Spinal cord (tissue), 9 donors: ENCODE measurements at regions not wholly inside any gene's neighbourhood (a gene's known extent, or its start where the extent isn't known, plus 50 kb on each side); places are given as distances from the start of the nearest gene placed in this dataset.

Source experiments
- DNase-seq, 6 donors: peaks; one replicate each; pipeline versions ENCODE4 v3.0.0 to v3.0.0-alpha.2; 2013 to 2015; ENCODE audit warnings: low spot score in 6 of 6, low read depth in 4 of 6
- H3K27ac ChIP-seq: one replicate; pipeline ENCODE4 v1.5.1; 2013; ENCODE audit warnings: low read depth, low read length, control low read depth
- H3K27me3 ChIP-seq: one replicate; pipeline ENCODE4 v1.6.1; 2013; ENCODE audit warnings: low read length; ENCODE audit not compliant: control insufficient read depth, insufficient read depth
- H3K36me3 ChIP-seq: one replicate; pipeline ENCODE4 v1.6.1; 2013; ENCODE audit warnings: low read length; ENCODE audit not compliant: control insufficient read depth, insufficient read depth
- H3K4me1 ChIP-seq: one replicate; pipeline ENCODE4 v1.6.1; 2013; ENCODE audit warnings: low read length; ENCODE audit not compliant: control insufficient read depth, insufficient read depth
- H3K4me3 ChIP-seq: one replicate; pipeline ENCODE4 v1.5.1; 2013; ENCODE audit warnings: low read depth, low read length, control low read depth
- H3K9me3 ChIP-seq: one replicate; pipeline ENCODE4 v1.6.1; 2013; ENCODE audit warnings: low read length; ENCODE audit not compliant: control insufficient read depth, insufficient read depth
- WGBS: methylation state at CpG from one replicate; pipeline ENCODE4 v1.1.5; 2013; ENCODE audit warnings: missing lambda C conversion rate; ENCODE audit not compliant: insufficient coverage; 5-methylcytosine and 5-hydroxymethylcytosine counted together
- donor health status: healthy.

DNA sequence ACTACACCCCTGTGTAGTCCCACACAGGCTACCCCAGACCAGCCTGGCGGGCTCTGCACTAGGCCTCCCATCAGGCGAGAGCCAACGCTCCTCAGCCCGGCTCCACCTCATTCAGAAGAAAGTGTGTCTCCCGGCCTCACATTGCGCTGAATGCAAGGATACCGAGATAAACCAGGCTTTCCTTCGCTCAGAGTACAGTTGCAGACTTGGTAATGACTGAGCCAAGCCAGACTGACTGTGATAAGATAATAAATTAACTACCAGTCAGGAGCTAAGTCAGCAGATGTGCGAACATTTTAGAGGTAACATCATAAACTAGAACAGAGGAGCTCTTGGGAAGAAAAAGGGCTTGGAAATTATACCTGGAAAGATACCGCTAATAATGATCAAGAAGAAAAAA, 397.6 kb downstream of the TRIML1 start:
- DNase-seq: no peak
- Histone ChIP-seq H3K9me3 (peaks cover 4% of the 10 kb centered on the region), H3K4me1 (no peaks in the 10 kb centered on the region), H3K27ac (no peak overlapping the region), H3K4me3 (no peak overlapping the region), H3K27me3 (no peaks in the 10 kb centered on the region), H3K36me3 (no peaks in the 10 kb centered on the region)
- WGBS: 87% methylated on average over 8 of the region's 10 CpGs

DNA sequence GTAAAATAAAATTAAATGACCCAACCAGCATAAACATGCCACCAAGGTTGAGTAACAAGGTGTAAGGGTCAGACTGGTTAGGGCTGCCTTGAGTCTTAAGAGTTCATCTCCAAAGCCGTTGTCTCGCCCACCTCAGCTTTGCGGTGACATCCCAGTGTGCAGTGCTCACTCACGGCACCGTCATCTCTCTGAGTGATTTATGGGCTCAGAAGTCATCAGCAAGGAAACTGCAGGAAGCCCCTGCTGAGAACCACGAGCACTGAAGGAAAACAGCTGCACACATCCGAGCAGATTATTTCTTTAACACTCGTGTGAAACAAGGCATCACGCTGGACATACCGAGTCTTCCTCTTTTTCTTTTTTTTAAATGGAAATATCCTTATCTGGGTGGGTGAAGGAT, 411.1 kb downstream of the TRIML1 start:
- H3K9me3 ChIP-seq: no peaks in the 10 kb centered on the region
- H3K27me3 ChIP-seq: no peaks in the 10 kb centered on the region
- DNase-seq: peak in 2 of 6 donors; percentile 2 to 50
- H3K4me3 ChIP-seq: no peak overlapping the region
- no peaks in the 10 kb centered on the region for H3K4me1 ChIP-seq
- H3K27ac ChIP-seq: no peak overlapping the region
- 51% methylated on average over 6 of the region's 10 CpGs for WGBS
- H3K36me3 ChIP-seq: no peaks in the 10 kb centered on the region

- no peaks in the 10 kb centered on the region for H3K36me3 ChIP-seq
- no peak overlapping the region for H3K27ac ChIP-seq
- no peaks in the 10 kb centered on the region for H3K9me3 ChIP-seq
- WGBS: 91% methylated on average over 4 of the region's 6 CpGs
- peak in 1 of 6 donors; percentile 31 for DNase-seq
- H3K4me1 ChIP-seq: no peaks in the 10 kb centered on the region
- H3K27me3 ChIP-seq: no peaks in the 10 kb centered on the region
- no peak overlapping the region for H3K4me3 ChIP-seq
Measured at GRCh38 chr4:188551156-188551555, 411.9 kb downstream of the TRIML1 start.

DNA sequence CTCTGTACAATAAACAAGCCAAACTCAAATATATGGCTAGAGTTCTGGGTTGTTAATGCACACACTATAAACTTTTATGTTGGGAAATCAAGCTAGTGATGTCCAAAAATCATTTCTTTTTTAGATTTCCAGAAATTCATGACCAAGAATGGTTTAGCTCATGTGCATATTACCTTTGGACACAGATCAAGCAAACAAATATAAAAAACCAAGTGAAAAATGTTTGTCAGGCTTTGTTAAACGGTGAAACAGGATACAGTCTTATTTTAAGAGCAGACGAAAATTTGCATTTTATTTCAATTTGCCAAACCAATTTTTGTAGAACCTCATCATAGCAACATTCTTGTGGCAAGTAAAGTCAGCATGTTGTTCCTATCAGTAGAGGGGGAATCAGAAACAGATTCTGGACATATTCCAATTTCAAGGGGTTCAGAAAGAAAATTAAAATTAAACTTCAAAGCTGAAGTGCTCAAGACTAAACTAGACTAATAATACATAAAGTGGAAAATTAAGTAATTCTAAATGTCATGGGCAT, 413.6 kb downstream of the TRIML1 start:
- no CpG with 5 or more reads among the region's 2 CpGs for WGBS
- Histone ChIP-seq H3K4me3 (no peak overlapping the region), H3K27ac (no peak overlapping the region), H3K27me3 (no peaks in the 10 kb centered on the region), H3K4me1 (no peaks in the 10 kb centered on the region), H3K9me3 (no peaks in the 10 kb centered on the region), H3K36me3 (no peaks in the 10 kb centered on the region)
- peak in 1 of 6 donors; percentile 4 for DNase-seq

- Histone ChIP-seq H3K27me3 (no peaks in the 10 kb centered on the region), H3K9me3 (no peaks in the 10 kb centered on the region), H3K4me1 (no peaks in the 10 kb centered on the region), H3K4me3 (no peak overlapping the region), H3K36me3 (no peaks in the 10 kb centered on the region), H3K27ac (no peak overlapping the region)
- 62% methylated on average over 4 of the region's 4 CpGs for WGBS
- DNase-seq: no peak
Measured at GRCh38 chr4:188554413-188554812, 415.2 kb downstream of the TRIML1 start.

GRCh38 chr4:188573104-188573503, 433.9 kb downstream of the TRIML1 start:
- no peak overlapping the region for H3K27ac ChIP-seq
- no peak overlapping the region for H3K4me3 ChIP-seq
- H3K4me1 ChIP-seq: no peaks in the 10 kb centered on the region
- WGBS: 100% methylated on average over 1 of the region's 3 CpGs
- DNase-seq: no peak
- H3K27me3 ChIP-seq: no peaks in the 10 kb centered on the region
- no peaks in the 10 kb centered on the region for H3K9me3 ChIP-seq
- no peaks in the 10 kb centered on the region for H3K36me3 ChIP-seq

GRCh38 chr4:188578657-188579056, 439.4 kb downstream of the TRIML1 start:
- Histone ChIP-seq H3K4me3 (no peak overlapping the region), H3K27me3 (no peaks in the 10 kb centered on the region), H3K9me3 (no peaks in the 10 kb centered on the region), H3K27ac (no peak overlapping the region), H3K4me1 (no peaks in the 10 kb centered on the region), H3K36me3 (no peaks in the 10 kb centered on the region)
- no CpG with 5 or more reads among the region's 1 CpG for WGBS
- DNase-seq: no peak

DNA sequence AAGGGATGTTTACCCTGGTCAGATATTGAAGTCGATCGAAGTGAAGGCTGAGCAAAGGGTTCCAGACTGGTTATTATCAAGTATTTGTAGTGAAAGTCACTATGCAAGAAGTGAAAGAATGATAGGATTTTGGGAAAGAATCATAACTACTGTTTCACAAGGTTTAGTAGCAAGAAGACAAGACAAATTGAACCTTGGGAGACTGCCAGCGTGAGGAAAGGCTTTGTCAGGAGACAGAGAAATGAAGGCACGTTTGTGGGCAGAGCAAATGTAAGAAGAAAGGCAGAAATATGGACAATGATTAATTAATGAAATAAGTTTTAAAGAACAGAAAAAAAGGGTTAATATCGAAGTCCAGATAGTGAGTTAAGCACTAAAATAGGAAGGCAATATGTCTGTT, 456.8 kb downstream of the TRIML1 start:
- Histone ChIP-seq H3K27me3 (no peaks in the 10 kb centered on the region), H3K4me3 (no peak overlapping the region), H3K4me1 (no peaks in the 10 kb centered on the region), H3K36me3 (no peaks in the 10 kb centered on the region), H3K27ac (no peak overlapping the region), H3K9me3 (no peaks in the 10 kb centered on the region)
- WGBS: 81% methylated on average over 5 of the region's 5 CpGs
- DNase-seq: no peak

GRCh38 chr4:188603646-188604045, 464.4 kb downstream of the TRIML1 start:
- DNase-seq: no peak
- no peak overlapping the region for H3K4me3 ChIP-seq
- H3K36me3 ChIP-seq: no peaks in the 10 kb centered on the region
- no peaks in the 10 kb centered on the region for H3K9me3 ChIP-seq
- H3K4me1 ChIP-seq: no peaks in the 10 kb centered on the region
- no peak overlapping the region for H3K27ac ChIP-seq
- WGBS: 79% methylated on average over 4 of the region's 4 CpGs
- H3K27me3 ChIP-seq: no peaks in the 10 kb centered on the region

DNA sequence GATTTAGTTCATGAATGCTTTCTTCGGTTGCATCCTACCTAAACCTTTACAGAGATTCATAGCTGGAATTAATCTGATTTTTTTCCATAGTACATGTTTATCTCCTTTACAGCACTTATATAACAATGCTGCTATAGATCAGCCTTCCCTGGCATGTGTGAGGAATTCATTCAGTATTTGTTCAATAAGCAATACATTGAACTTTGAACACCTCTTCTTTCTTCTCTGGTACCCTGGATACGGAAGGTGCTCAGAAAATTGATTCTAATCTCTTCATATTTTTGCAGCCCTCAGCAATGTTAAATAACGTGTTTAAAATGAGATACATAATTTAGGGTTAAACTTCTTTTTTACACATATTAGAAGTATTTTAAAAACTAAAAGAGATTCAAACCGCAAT, 467.4 kb downstream of the TRIML1 start:
- H3K9me3 ChIP-seq: no peaks in the 10 kb centered on the region
- H3K27me3 ChIP-seq: no peaks in the 10 kb centered on the region
- no CpG with 5 or more reads among the region's 4 CpGs for WGBS
- H3K4me3 ChIP-seq: no peak overlapping the region
- H3K27ac ChIP-seq: no peak overlapping the region
- no peaks in the 10 kb centered on the region for H3K4me1 ChIP-seq
- H3K36me3 ChIP-seq: no peaks in the 10 kb centered on the region
- no peak for DNase-seq
